ENCODE measurements at regions not wholly inside any gene's neighbourhood (a gene's known extent, or its start where the extent isn't known, plus 50 kb on each side); places are given as distances from the start of the nearest gene placed in this dataset.

- POLR2A ChIA-PET, result no interaction called here
Observed at GRCh38 chr1:13892198-13892597, 192.2 kb downstream of the PRDM2 start.

GRCh38 chr1:13892671-13893325, 192.8 kb downstream of the PRDM2 start:
- Mint-ChIP-seq H3K27me3 (ENCODE audit: low read depth) (peaks cover 48% of the 10 kb centered on the region), H3K9me3 (peaks cover 4% of the 10 kb centered on the region; the same call in 1 of the 2 replicates), H3K4me3 (peak overlapping the region; percentile 74), H3K36me3 (no peaks in the 10 kb centered on the region), H3K4me1 (peaks cover 15% of the 10 kb centered on the region), H3K27ac (no peak overlapping the region)
- TF ChIP-seq ZNF416 (CRISPR knock-in tag; IDR thresholded peaks at IDR 0.05) (no peak), ZNF423 (CRISPR knock-in tag; IDR thresholded peaks at IDR 0.05) (peak; percentile 39; the same call in 1 of the 2 replicates)
- peak; percentile 73 for ATAC-seq
- peak; percentile 35 for DNase-seq (ENCODE audit: low spot score)
- CTCF ChIA-PET, result interaction anchor here (0.8 to 1.1 kb wide), 2 partner anchors 64 to 1431 kb away, joined by 3 to 4 read pairs; no protein-coding TSS in a partner anchor
- POLR2A ChIA-PET, result no interaction called here

More at GRCh38 chr1:13892198-13892597, 192.2 kb downstream of the PRDM2 start:
- Mint-ChIP-seq H3K4me1 (peaks cover 15% of the 10 kb centered on the region), H3K36me3 (no peaks in the 10 kb centered on the region), H3K9me3 (peaks cover 4% of the 10 kb centered on the region; the same call in 1 of the 2 replicates), H3K4me3 (peak overlapping the region; percentile 71), H3K27ac (no peak overlapping the region), H3K27me3 (ENCODE audit: low read depth) (peaks cover 42% of the 10 kb centered on the region)
- CTCF ChIA-PET, result interaction anchor here (1.0 to 1.3 kb wide), 3 partner anchors 38 to 1431 kb away, joined by 3 to 4 read pairs (median 4); no protein-coding TSS in a partner anchor
- peak; percentile 43 for ATAC-seq
- TF ChIP-seq MXD4 (CRISPR knock-in tag; IDR thresholded peaks at IDR 0.05; ENCODE audit: borderline replicate concordance), result no peak
- no peak for TF ChIP-seq ZNF423 (CRISPR knock-in tag; IDR thresholded peaks at IDR 0.05)
- TF ChIP-seq TP53 (CRISPR knock-in tag; IDR thresholded peaks at IDR 0.05), result no peak
- no peak for TF ChIP-seq TEAD4 (CRISPR knock-in tag; IDR thresholded peaks at IDR 0.05)
- no peak for TF ChIP-seq SP1 (CRISPR knock-in tag; conservative IDR thresholded peaks at IDR 0.05)
- no peak for TF ChIP-seq USF1 (CRISPR knock-in tag; IDR thresholded peaks at IDR 0.05)
- TF ChIP-seq SOX15 (CRISPR knock-in tag; IDR thresholded peaks at IDR 0.05), result no peak
- TF ChIP-seq RELA (CRISPR knock-in tag; IDR thresholded peaks at IDR 0.05; ENCODE audit: borderline replicate concordance), result no peak
- TF ChIP-seq ELF4 (CRISPR knock-in tag; IDR thresholded peaks at IDR 0.05; ENCODE audit: low read depth), result no peak
- no peak for TF ChIP-seq KAT7 (CRISPR knock-in tag; IDR thresholded peaks at IDR 0.05; ENCODE audit: borderline replicate concordance)
- TF ChIP-seq STAT6 (CRISPR knock-in tag; conservative IDR thresholded peaks at IDR 0.05; ENCODE audit: low read depth), result no peak
- TF ChIP-seq, protein P1, sequence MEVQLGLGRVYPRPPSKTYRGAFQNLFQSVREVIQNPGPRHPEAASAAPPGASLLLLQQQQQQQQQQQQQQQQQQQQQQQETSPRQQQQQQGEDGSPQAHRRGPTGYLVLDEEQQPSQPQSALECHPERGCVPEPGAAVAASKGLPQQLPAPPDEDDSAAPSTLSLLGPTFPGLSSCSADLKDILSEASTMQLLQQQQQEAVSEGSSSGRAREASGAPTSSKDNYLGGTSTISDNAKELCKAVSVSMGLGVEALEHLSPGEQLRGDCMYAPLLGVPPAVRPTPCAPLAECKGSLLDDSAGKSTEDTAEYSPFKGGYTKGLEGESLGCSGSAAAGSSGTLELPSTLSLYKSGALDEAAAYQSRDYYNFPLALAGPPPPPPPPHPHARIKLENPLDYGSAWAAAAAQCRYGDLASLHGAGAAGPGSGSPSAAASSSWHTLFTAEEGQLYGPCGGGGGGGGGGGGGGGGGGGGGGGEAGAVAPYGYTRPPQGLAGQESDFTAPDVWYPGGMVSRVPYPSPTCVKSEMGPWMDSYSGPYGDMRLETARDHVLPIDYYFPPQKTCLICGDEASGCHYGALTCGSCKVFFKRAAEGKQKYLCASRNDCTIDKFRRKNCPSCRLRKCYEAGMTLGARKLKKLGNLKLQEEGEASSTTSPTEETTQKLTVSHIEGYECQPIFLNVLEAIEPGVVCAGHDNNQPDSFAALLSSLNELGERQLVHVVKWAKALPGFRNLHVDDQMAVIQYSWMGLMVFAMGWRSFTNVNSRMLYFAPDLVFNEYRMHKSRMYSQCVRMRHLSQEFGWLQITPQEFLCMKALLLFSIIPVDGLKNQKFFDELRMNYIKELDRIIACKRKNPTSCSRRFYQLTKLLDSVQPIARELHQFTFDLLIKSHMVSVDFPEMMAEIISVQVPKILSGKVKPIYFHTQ (CRISPR knock-in tag; IDR thresholded peaks at IDR 0.05), result no peak
- DNase-seq (ENCODE audit: low spot score), result no peak

DNA sequence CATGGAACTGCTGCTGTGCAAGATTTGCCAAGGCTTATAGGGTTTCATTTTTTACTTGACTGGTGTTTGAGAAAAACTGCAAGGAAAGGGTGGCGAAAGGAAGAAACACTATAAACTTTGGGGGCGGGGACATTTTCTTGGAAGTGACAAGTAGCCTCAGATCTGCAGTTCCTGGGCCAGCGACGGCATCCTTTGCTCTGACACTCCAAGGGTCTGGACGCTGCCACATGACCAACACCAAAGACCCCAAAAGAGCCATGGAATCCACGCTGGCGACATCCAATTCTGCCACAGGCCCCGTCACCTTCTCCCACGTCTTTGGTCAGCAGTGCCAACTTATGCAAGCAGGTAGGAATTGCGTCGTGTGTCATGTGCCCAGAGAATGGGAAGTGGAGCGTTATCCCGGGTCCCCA, 193.4 kb downstream of the PRDM2 start:
- Mint-ChIP-seq H3K27ac (no peak overlapping the region), H3K9me3 (peaks cover 4% of the 10 kb centered on the region; the same call in 1 of the 2 replicates), H3K27me3 (ENCODE audit: low read depth) (peaks cover 55% of the 10 kb centered on the region), H3K4me1 (peaks cover 15% of the 10 kb centered on the region), H3K4me3 (peak overlapping the region; percentile 74), H3K36me3 (no peaks in the 10 kb centered on the region)
- ATAC-seq, result no peak
- DNase-seq (ENCODE audit: low spot score), result no peak
- POLR2A ChIA-PET, result no interaction called here
- CTCF ChIA-PET, result interaction anchor here (0.8 to 1.1 kb wide), 2 partner anchors 64 to 1430 kb away, joined by 3 to 4 read pairs; no protein-coding TSS in a partner anchor
- TF ChIP-seq CDX4 (CRISPR knock-in tag; IDR thresholded peaks at IDR 0.05; ENCODE audit: borderline replicate concordance) (no peak), ETV6 (CRISPR knock-in tag; IDR thresholded peaks at IDR 0.05) (no peak), ZNF423 (CRISPR knock-in tag; IDR thresholded peaks at IDR 0.05) (no peak), CTCF (IDR thresholded peaks at IDR 0.05) (no peak), MAX (CRISPR knock-in tag; IDR thresholded peaks at IDR 0.05) (no peak), ZNF232 (CRISPR knock-in tag; IDR thresholded peaks at IDR 0.05) (no peak)
- TF ChIP-seq, protein P2, sequence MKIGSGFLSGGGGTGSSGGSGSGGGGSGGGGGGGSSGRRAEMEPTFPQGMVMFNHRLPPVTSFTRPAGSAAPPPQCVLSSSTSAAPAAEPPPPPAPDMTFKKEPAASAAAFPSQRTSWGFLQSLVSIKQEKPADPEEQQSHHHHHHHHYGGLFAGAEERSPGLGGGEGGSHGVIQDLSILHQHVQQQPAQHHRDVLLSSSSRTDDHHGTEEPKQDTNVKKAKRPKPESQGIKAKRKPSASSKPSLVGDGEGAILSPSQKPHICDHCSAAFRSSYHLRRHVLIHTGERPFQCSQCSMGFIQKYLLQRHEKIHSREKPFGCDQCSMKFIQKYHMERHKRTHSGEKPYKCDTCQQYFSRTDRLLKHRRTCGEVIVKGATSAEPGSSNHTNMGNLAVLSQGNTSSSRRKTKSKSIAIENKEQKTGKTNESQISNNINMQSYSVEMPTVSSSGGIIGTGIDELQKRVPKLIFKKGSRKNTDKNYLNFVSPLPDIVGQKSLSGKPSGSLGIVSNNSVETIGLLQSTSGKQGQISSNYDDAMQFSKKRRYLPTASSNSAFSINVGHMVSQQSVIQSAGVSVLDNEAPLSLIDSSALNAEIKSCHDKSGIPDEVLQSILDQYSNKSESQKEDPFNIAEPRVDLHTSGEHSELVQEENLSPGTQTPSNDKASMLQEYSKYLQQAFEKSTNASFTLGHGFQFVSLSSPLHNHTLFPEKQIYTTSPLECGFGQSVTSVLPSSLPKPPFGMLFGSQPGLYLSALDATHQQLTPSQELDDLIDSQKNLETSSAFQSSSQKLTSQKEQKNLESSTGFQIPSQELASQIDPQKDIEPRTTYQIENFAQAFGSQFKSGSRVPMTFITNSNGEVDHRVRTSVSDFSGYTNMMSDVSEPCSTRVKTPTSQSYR (CRISPR knock-in tag; IDR thresholded peaks at IDR 0.05), result no peak
